H1 (cell line): ENCODE measurements at regions not wholly inside any gene's neighbourhood (a gene's known extent, or its start where the extent isn't known, plus 50 kb on each side); places are given as distances from the start of the nearest gene placed in this dataset.

Source experiments
- CREB1 ChIP-seq: IDR thresholded peaks from 2 replicates; pipeline ENCODE4 v1.6.1; 2012; ENCODE audit warnings: inconsistent platforms
- KDM4A ChIP-seq: IDR thresholded peaks from one replicate; pipeline ENCODE4 v1.7.1; 2012; ENCODE audit warnings: low read depth, mild to moderate bottlenecking, moderate library complexity, low read length, inconsistent platforms; ENCODE audit not compliant: severe bottlenecking
- POU5F1 ChIP-seq: IDR thresholded peaks from 2 replicates; pipeline ENCODE4 v1.6.1; 2011; ENCODE audit warnings: low read depth, mild to moderate bottlenecking, low read length, moderate library complexity
- RBBP5 ChIP-seq: IDR thresholded peaks from 2 replicates; pipeline ENCODE4 v1.7.1; 2012; ENCODE audit warnings: low read depth, mild to moderate bottlenecking, inconsistent platforms, low read length, moderate library complexity, borderline replicate concordance
- SIX5 ChIP-seq: IDR thresholded peaks from 2 replicates; pipeline ENCODE4 v1.6.1; 2011; ENCODE audit warnings: mild to moderate bottlenecking, low read depth, low read length
- SRF ChIP-seq: IDR thresholded peaks from 2 replicates; pipeline ENCODE4 v1.6.1; 2011; ENCODE audit warnings: mild to moderate bottlenecking, low read depth, low read length, moderate library complexity
- TEAD4 ChIP-seq: IDR thresholded peaks from 2 replicates; pipeline ENCODE4 v1.6.1; 2012; ENCODE audit warnings: low read depth, low read length, inconsistent platforms, mixed read lengths
- ZNF274 ChIP-seq: IDR thresholded peaks from 2 replicates; pipeline ENCODE4 v1.7.0; 2012; ENCODE audit warnings: low read length, borderline replicate concordance; ENCODE audit errors: extremely low read depth
- TF ChIP-seq, protein P1 (sequence below): fragments of 300-600 bp; sonication (generic); IDR thresholded peaks from 2 replicates; pipeline ENCODE4 v1.7.1; 2012; ENCODE audit warnings: low read length, moderate library complexity, mild to moderate bottlenecking, inconsistent platforms; ENCODE audit not compliant: insufficient replicate concordance
- TF ChIP-seq, protein P2 (sequence below): IDR thresholded peaks from 2 replicates; pipeline ENCODE4 v1.6.1; 2012; ENCODE audit warnings: inconsistent platforms

DNA sequence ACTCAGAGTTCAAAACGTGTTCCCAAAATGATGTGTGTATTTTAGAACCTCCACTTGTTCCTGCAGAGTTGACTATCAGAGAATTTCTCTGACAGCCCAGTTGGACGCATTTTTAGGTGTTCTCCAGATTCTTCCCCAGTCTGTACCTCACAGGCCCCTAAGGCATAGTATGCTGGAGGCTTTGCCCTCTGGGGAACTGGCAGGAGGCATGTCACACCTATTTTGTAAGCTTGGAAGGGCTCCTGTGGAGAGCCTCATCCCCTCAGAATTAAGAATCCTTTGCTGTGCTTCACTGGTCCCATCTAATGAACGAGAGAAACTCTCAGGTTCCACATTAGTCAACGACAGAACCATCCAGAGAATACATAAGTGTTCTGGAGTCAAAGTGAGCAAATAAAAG is 144.1 kb upstream of the SLC30A5 start (continued):
- TF ChIP-seq, protein P1, sequence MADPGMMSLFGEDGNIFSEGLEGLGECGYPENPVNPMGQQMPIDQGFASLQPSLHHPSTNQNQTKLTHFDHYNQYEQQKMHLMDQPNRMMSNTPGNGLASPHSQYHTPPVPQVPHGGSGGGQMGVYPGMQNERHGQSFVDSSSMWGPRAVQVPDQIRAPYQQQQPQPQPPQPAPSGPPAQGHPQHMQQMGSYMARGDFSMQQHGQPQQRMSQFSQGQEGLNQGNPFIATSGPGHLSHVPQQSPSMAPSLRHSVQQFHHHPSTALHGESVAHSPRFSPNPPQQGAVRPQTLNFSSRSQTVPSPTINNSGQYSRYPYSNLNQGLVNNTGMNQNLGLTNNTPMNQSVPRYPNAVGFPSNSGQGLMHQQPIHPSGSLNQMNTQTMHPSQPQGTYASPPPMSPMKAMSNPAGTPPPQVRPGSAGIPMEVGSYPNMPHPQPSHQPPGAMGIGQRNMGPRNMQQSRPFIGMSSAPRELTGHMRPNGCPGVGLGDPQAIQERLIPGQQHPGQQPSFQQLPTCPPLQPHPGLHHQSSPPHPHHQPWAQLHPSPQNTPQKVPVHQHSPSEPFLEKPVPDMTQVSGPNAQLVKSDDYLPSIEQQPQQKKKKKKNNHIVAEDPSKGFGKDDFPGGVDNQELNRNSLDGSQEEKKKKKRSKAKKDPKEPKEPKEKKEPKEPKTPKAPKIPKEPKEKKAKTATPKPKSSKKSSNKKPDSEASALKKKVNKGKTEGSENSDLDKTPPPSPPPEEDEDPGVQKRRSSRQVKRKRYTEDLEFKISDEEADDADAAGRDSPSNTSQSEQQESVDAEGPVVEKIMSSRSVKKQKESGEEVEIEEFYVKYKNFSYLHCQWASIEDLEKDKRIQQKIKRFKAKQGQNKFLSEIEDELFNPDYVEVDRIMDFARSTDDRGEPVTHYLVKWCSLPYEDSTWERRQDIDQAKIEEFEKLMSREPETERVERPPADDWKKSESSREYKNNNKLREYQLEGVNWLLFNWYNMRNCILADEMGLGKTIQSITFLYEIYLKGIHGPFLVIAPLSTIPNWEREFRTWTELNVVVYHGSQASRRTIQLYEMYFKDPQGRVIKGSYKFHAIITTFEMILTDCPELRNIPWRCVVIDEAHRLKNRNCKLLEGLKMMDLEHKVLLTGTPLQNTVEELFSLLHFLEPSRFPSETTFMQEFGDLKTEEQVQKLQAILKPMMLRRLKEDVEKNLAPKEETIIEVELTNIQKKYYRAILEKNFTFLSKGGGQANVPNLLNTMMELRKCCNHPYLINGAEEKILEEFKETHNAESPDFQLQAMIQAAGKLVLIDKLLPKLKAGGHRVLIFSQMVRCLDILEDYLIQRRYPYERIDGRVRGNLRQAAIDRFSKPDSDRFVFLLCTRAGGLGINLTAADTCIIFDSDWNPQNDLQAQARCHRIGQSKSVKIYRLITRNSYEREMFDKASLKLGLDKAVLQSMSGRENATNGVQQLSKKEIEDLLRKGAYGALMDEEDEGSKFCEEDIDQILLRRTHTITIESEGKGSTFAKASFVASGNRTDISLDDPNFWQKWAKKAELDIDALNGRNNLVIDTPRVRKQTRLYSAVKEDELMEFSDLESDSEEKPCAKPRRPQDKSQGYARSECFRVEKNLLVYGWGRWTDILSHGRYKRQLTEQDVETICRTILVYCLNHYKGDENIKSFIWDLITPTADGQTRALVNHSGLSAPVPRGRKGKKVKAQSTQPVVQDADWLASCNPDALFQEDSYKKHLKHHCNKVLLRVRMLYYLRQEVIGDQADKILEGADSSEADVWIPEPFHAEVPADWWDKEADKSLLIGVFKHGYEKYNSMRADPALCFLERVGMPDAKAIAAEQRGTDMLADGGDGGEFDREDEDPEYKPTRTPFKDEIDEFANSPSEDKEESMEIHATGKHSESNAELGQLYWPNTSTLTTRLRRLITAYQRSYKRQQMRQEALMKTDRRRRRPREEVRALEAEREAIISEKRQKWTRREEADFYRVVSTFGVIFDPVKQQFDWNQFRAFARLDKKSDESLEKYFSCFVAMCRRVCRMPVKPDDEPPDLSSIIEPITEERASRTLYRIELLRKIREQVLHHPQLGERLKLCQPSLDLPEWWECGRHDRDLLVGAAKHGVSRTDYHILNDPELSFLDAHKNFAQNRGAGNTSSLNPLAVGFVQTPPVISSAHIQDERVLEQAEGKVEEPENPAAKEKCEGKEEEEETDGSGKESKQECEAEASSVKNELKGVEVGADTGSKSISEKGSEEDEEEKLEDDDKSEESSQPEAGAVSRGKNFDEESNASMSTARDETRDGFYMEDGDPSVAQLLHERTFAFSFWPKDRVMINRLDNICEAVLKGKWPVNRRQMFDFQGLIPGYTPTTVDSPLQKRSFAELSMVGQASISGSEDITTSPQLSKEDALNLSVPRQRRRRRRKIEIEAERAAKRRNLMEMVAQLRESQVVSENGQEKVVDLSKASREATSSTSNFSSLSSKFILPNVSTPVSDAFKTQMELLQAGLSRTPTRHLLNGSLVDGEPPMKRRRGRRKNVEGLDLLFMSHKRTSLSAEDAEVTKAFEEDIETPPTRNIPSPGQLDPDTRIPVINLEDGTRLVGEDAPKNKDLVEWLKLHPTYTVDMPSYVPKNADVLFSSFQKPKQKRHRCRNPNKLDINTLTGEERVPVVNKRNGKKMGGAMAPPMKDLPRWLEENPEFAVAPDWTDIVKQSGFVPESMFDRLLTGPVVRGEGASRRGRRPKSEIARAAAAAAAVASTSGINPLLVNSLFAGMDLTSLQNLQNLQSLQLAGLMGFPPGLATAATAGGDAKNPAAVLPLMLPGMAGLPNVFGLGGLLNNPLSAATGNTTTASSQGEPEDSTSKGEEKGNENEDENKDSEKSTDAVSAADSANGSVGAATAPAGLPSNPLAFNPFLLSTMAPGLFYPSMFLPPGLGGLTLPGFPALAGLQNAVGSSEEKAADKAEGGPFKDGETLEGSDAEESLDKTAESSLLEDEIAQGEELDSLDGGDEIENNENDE = no peak
- TF ChIP-seq SRF (no peak), CREB1 (no peak), RBBP5 (no peak), SIX5 (no peak), TEAD4 (no peak), ZNF274 (no peak), KDM4A (no peak), POU5F1 (no peak)
- TF ChIP-seq, protein P2, sequence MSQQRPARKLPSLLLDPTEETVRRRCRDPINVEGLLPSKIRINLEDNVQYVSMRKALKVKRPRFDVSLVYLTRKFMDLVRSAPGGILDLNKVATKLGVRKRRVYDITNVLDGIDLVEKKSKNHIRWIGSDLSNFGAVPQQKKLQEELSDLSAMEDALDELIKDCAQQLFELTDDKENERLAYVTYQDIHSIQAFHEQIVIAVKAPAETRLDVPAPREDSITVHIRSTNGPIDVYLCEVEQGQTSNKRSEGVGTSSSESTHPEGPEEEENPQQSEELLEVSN = no peak
